Ishikawa (cell line): ENCODE measurements at regions not wholly inside any gene's neighbourhood (a gene's known extent, or its start where the extent isn't known, plus 50 kb on each side); places are given as distances from the start of the nearest gene placed in this dataset.

Source experiments
- CEBPB ChIP-seq: IDR thresholded peaks from 2 replicates; pipeline ENCODE4 v1.6.1; 2012
- CREB1 ChIP-seq: IDR thresholded peaks from 2 replicates; pipeline ENCODE4 v1.6.1; 2012; ENCODE audit warnings: low read depth
- EGR1 ChIP-seq: IDR thresholded peaks from 2 replicates; pipeline ENCODE4 v1.6.1; 2012
- EP300 ChIP-seq: IDR thresholded peaks from 2 replicates; pipeline ENCODE4 v1.6.1; 2012; ENCODE audit warnings: borderline replicate concordance
- FOXM1 ChIP-seq: IDR thresholded peaks from 2 replicates; pipeline ENCODE4 v1.6.1; 2012; ENCODE audit warnings: low read depth, borderline replicate concordance
- MAX ChIP-seq: IDR thresholded peaks from 2 replicates; pipeline ENCODE4 v1.6.1; 2012
- NFIC ChIP-seq: IDR thresholded peaks from 2 replicates; pipeline ENCODE4 v1.6.1; 2012
- REST ChIP-seq: IDR thresholded peaks from 2 replicates; pipeline ENCODE4 v1.6.1; 2012; ENCODE audit warnings: low read depth, mild to moderate bottlenecking
- TAF1 ChIP-seq: IDR thresholded peaks from 2 replicates; pipeline ENCODE4 v1.6.1; 2012; ENCODE audit warnings: low read depth, mild to moderate bottlenecking
- TCF12 ChIP-seq: IDR thresholded peaks from 2 replicates; pipeline ENCODE4 v1.6.1; 2012; ENCODE audit warnings: low read depth
- TEAD4 ChIP-seq: IDR thresholded peaks from 2 replicates; pipeline ENCODE4 v1.6.1; 2012
- YY1 ChIP-seq: IDR thresholded peaks from 2 replicates; pipeline ENCODE4 v1.6.1; 2012; ENCODE audit warnings: low read depth
- ZBTB7A ChIP-seq: IDR thresholded peaks from 2 replicates; pipeline ENCODE4 v1.6.1; 2012; ENCODE audit warnings: low read depth

GRCh38 chrX:34555481-34555880 is 101.6 kb downstream of the TMEM47 start:
- TF ChIP-seq EGR1 (no peak), FOXM1 (no peak), TCF12 (no peak), EP300 (no peak), CREB1 (no peak), REST (no peak), MAX (no peak), TAF1 (no peak), ZBTB7A (no peak), TEAD4 (no peak), CEBPB (no peak), NFIC (no peak), YY1 (no peak)
